ENCODE measurements at regions not wholly inside any gene's neighbourhood (a gene's known extent, or its start where the extent isn't known, plus 50 kb on each side); places are given as distances from the start of the nearest gene placed in this dataset.

GRCh38 chr11:15795378-15795777 is 561.0 kb downstream of the SOX6 start:
- no peaks in the 10 kb centered on the region for H3K4me1 ChIP-seq (replicated peaks)
- no peak for TF ChIP-seq POLR2AphosphoS5 (IDR thresholded peaks at IDR 0.05)
- no peak for TF ChIP-seq CTCF (IDR thresholded peaks at IDR 0.05)
- TF ChIP-seq POLR2A (IDR thresholded peaks at IDR 0.05): no peak
- H3K27me3 ChIP-seq (replicated peaks; ENCODE audit: insufficient read depth): no peaks in the 10 kb centered on the region
- H3K36me3 ChIP-seq: no peaks in the 10 kb centered on the region
- WGBS: 78% methylated on average over 2 of the region's 2 CpGs
- intact Hi-C loops (cut with DNase I): no loop called here
- no peaks in the 10 kb centered on the region for H3K9me3 ChIP-seq
- no peak overlapping the region for H3K4me3 ChIP-seq
- H3K27ac ChIP-seq: no peak overlapping the region
- no peak for DNase-seq (ENCODE audit: low spot score)

GRCh38 chr11:15800111-15800800 is 556.1 kb downstream of the SOX6 start:
- no peak for TF ChIP-seq POLR2A (IDR thresholded peaks at IDR 0.05)
- Histone ChIP-seq H3K9me3 (no peaks in the 10 kb centered on the region), H3K27me3 (replicated peaks; ENCODE audit: insufficient read depth) (no peaks in the 10 kb centered on the region), H3K4me1 (replicated peaks) (no peaks in the 10 kb centered on the region), H3K27ac (no peak overlapping the region), H3K4me3 (no peak overlapping the region), H3K36me3 (no peaks in the 10 kb centered on the region)
- DNase-seq (ENCODE audit: low spot score): no peak
- intact Hi-C loops (cut with DNase I): no loop called here
- WGBS: 70% methylated on average over 4 of the region's 4 CpGs

GRCh38 chr11:15801126-15801525 is 555.2 kb downstream of the SOX6 start:
- Histone ChIP-seq H3K27me3 (replicated peaks; ENCODE audit: insufficient read depth) (no peaks in the 10 kb centered on the region), H3K4me1 (replicated peaks) (no peaks in the 10 kb centered on the region), H3K9me3 (no peaks in the 10 kb centered on the region), H3K27ac (no peak overlapping the region), H3K4me3 (no peak overlapping the region), H3K36me3 (no peaks in the 10 kb centered on the region)
- intact Hi-C loops (cut with DNase I): no loop called here
- TF ChIP-seq POLR2AphosphoS5 (IDR thresholded peaks at IDR 0.05): no peak
- TF ChIP-seq CTCF (IDR thresholded peaks at IDR 0.05): no peak
- TF ChIP-seq POLR2A (IDR thresholded peaks at IDR 0.05): no peak
- no peak for DNase-seq (ENCODE audit: low spot score)
- WGBS: 79% methylated on average over 3 of the region's 3 CpGs

GRCh38 chr11:15801616-15802015 is 554.7 kb downstream of the SOX6 start:
- TF ChIP-seq CTCF (IDR thresholded peaks at IDR 0.05): no peak
- TF ChIP-seq POLR2A (IDR thresholded peaks at IDR 0.05): no peak
- no peak for TF ChIP-seq POLR2AphosphoS5 (IDR thresholded peaks at IDR 0.05)

GRCh38 chr11:15805726-15806125 is 550.6 kb downstream of the SOX6 start:
- no peaks in the 10 kb centered on the region for H3K9me3 ChIP-seq
- no peaks in the 10 kb centered on the region for H3K36me3 ChIP-seq
- H3K27ac ChIP-seq: no peak overlapping the region
- intact Hi-C loops (cut with DNase I): no loop called here
- no peaks in the 10 kb centered on the region for H3K4me1 ChIP-seq (replicated peaks)
- no peaks in the 10 kb centered on the region for H3K27me3 ChIP-seq (replicated peaks; ENCODE audit: insufficient read depth)
- H3K4me3 ChIP-seq: no peak overlapping the region
- 77% methylated on average over 1 of the region's 1 CpG for WGBS
- DNase-seq (ENCODE audit: low spot score): no peak
- TF ChIP-seq CTCF (IDR thresholded peaks at IDR 0.05) (no peak), POLR2A (IDR thresholded peaks at IDR 0.05) (no peak), POLR2AphosphoS5 (IDR thresholded peaks at IDR 0.05) (no peak)

More at GRCh38 chr11:15801616-15802015, 554.7 kb downstream of the SOX6 start:
- Histone ChIP-seq H3K4me1 (replicated peaks) (no peaks in the 10 kb centered on the region), H3K4me3 (no peak overlapping the region), H3K9me3 (no peaks in the 10 kb centered on the region), H3K36me3 (no peaks in the 10 kb centered on the region), H3K27me3 (replicated peaks; ENCODE audit: insufficient read depth) (no peaks in the 10 kb centered on the region), H3K27ac (no peak overlapping the region)
- no peak for DNase-seq (ENCODE audit: low spot score)
- 69% methylated on average over 5 of the region's 5 CpGs for WGBS
- intact Hi-C loops (cut with DNase I): no loop called here
